PC-3 (cell line): ENCODE measurements at regions not wholly inside any gene's neighbourhood (a gene's known extent, or its start where the extent isn't known, plus 50 kb on each side); places are given as distances from the start of the nearest gene placed in this dataset.

Experiments
- CTCF ChIP-seq: fragments of 300-600 bp; sonication (generic); conservative IDR thresholded peaks from 2 replicates; pipeline ENCODE4 v1.5.1; 2017; ENCODE audit warnings: antibody characterized with exemption, low read depth, mild to moderate bottlenecking, low read length
- EZH2 ChIP-seq: fragments of 300-600 bp; sonication (generic); IDR thresholded peaks from one replicate; pipeline ENCODE4 v1.6.1; 2017; ENCODE audit warnings: antibody characterized with exemption, mild to moderate bottlenecking, low read length; ENCODE audit not compliant: unreplicated experiment

- TF ChIP-seq CTCF (no peak), EZH2 (no peak)
Measured at GRCh38 chr20:51950926-51951325, 148.6 kb upstream of the SALL4 start.
